Activated T-helper 1 cell treated with Interleukin-2 at 50 U/mL for 16 hours (primary cell): ENCODE measurements at regions not wholly inside any gene's neighbourhood (a gene's known extent, or its start where the extent isn't known, plus 50 kb on each side); places are given as distances from the start of the nearest gene placed in this dataset.

Source experiments
- DNase-seq: peaks from one replicate; pipeline ENCODE4 v3.0.0-alpha.2; 2020; ENCODE audit warnings: low read depth

- no peak for DNase-seq
These were observed 382.7 kb downstream of the ENC1 start for GRCh38 chr5:74257645-74258313.

- DNase-seq = no peak
These were observed 383.4 kb downstream of the ENC1 start for GRCh38 chr5:74257060-74257527.

DNA sequence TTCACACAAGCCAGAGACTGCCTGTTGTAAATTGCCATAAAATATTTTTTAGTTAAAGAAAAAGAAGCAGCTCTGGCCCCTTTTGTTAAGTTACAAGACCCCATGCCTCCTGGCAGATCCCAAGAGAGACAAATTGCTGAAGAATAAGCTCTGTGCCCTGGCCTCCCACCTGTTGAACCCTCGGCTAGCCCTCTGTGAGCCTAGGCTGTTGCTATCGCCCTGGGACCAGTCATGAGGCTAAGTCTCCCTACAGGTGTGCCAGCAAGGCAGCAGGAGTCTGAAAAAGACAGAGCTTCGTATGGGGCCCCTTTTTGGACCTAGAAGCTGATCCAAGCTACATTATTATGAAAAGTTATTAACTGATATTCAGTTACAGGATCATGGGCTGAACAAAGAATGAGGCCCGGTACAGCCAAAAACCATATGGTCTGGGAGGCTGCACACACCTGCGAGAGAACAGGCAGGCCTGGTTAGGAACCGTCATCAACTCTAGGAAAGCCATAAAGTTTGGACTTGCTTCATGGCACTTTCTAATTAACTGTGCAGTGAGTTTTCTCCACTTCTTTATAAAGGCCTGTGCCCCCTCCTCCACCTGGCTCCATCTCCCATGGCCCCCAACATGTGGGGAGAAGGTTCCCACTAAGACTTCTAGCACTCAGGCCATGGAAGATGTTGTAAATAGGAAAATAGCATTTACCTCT, 384.7 kb downstream of the ENC1 start:
- DNase-seq = no peak

- no peak for DNase-seq
These were observed 386.3 kb downstream of the ENC1 start for GRCh38 chr5:74254257-74254656.

DNA sequence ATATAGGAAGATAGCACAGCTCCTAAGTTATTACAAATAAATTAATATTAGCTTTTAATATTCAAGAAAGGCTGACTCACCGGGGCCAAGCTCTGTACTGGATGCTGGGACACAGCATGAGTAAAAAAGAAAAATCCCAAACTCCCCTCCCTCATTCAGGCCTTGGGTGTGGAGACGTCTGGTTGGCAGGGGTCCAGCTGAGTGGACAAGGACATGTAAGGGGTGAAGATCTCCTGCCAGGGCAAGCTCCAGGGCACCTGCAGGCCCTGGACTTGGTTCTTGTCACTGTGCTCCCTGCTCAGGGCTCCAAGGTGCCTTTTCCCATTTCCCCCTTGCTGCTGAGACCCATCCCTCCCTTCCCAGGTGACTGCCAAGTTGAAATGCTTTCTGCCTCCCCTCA, 388.5 kb downstream of the ENC1 start:
- DNase-seq = no peak

DNA sequence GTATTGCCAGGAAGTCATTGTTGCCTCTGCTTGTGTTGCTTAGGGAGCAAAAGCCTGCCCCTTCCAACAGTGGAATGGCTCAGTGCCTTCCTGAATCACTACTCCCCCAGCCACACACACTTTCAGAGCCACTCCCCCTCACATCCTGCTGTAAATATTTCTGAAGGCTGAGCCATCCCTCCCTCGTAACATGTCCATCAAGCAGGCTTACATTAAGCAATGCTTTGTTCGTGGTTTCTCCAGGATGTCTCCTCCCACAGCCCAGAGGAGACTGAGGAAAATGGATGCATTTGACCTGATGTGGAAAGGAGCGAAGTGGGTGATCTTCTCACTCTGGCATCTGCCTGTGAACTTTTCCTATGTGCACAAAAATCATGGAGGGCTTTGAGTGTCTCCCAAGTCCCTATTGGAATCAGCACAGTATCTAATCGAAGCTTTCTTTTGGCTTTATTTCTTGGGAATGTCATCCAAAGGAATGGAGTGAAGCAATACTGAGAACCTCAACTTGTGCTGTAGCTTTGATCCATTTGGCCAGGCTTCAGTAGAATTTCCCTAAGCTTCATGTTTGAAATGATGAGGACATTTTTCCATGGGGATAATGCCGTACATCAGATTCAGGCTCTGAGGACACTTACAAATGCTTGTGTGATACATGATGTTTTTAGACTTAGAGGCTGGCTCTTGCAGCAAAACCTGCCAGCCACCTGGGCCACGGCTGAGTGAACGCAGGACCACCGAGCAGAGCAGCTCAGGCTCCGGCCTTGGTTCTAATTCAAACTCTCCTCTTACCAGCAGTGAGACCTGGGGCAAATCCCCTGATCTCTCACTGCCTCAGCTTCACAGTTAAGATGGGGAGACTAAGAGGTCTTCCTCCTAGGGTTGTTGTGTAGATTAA, 389.1 kb downstream of the ENC1 start:
- DNase-seq = no peak

- no peak for DNase-seq
These were observed 390.0 kb downstream of the ENC1 start for GRCh38 chr5:74250304-74251102.

DNA sequence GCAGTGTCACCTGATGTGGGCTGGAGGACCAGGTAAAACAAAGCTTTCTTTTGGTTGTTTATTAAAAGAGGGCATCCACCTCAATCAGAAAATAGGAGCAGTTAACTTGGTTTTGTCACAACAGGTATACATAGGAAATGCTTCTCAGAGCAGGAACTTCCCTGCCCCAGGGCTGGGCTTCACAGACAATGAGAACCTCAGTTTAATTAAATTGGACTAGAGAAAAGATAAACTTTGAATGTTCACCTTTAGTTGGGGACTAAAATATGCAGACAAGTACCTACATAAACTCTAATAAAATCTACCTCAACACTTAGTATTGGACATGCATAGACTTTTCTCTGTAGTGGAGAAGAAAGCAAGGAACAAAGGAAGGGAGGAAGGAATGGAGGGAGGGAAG, 392.0 kb downstream of the ENC1 start:
- DNase-seq = no peak

GRCh38 chr5:74244406-74244805, 396.1 kb downstream of the ENC1 start:
- DNase-seq = no peak

DNA sequence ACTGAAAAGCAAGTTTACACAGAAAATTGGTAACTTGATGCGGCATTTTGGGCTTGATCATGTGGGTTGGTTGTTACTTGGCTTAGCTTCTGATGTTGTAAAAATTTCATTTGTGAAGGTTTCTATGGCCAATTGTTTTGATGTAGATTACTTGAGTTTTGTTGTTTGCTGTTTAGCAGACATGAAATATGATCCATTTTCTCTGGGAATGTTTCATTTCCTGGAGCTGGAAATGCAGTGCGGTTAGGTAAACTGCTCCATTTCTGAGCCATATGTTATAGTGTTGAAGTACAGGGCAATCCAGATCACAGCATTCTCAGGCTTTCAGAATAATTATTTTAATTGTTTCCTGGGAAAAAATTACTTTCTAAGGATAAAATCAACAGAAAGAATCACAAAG, 396.9 kb downstream of the ENC1 start:
- no peak for DNase-seq

- DNase-seq = no peak
These were observed 398.0 kb downstream of the ENC1 start for GRCh38 chr5:74242516-74242915.

- no peak for DNase-seq
These were observed 398.8 kb downstream of the ENC1 start for GRCh38 chr5:74241751-74242140.

DNA sequence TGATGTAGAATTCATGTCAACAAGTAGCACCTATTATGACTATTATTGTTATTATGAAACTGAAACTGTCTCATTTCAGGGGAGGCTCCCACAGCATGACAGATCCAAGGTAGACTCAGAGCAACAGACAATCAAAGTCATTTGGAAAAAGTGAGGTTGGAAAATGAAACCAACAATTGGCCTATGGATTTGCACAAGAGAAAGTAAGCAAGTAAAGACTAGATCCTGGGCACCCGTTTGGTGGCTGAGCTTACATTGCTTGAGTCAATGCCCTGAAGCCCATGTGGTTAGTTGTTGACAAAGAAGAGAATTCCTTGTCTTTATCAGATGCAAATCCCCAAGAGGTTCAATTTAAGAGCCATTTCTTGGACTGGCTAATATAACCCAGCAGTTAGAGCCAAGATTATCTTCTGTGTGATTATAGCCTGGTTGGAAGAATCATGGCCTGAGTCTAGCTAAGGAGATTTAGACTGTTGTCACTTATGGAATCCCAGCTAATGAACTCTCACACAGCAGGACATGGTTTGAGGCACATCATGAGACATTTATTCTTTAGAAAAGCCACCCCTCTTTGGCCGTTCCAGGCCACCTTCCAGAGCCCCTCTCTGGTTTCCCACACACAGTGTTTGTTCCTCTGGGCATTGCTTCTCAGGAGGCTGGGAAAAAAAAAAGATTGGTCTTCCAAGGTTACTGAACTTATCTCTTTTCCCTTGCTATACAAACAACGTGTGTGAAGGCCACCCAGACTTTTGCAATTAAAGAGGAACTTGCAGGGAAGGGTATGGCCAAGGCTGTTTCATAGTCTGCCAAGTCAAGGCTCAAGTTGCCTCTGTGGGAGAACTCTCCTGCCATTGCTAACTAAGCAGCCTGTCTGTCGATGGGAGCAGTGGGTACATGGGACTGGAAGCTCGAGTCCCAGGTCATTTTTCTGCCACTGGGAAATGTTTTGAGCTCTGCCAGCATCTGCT, 399.5 kb downstream of the ENC1 start:
- no peak for DNase-seq

DNA sequence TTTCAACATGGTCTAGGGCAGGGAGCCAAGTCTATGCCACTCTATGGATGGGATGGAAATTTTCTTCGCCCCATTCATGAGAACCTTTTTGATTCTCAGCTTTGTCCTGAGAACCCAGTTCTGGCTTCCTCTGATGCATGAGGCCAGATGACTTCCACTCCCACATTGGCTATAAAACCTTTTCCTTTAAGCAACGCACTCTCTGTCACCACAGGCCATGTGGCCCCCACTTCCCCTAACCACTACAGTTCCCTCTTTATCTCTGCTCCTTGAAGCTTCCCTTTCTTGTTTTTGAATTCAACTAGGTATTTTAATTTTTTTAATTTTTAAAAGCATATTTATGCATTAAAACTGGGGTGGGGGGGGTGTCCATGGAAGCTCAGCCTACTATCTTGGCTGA, 401.3 kb downstream of the ENC1 start:
- DNase-seq = no peak

- no peak for DNase-seq
These were observed 402.9 kb downstream of the ENC1 start for GRCh38 chr5:74237571-74238145.

DNA sequence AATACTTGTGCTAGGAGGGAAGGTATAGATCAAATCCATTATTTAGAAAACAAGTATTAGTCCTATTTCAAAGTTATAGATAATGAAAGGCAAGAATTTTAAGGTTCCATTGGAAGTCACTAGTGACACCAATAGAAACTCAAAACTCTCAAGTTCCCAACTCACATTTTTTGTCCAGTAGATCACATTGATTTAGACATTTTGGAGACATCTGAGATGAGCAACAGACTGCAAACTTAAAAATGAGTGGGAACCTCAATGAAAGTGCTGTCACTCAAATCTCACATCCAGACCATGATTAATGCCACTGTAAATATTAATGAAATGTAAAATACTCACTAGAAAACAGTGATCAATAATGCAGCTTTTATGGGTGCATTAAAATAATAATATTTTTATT, 405.0 kb downstream of the ENC1 start:
- DNase-seq = no peak

- DNase-seq = no peak
These were observed 407.0 kb downstream of the ENC1 start for GRCh38 chr5:74233571-74233970.

DNA sequence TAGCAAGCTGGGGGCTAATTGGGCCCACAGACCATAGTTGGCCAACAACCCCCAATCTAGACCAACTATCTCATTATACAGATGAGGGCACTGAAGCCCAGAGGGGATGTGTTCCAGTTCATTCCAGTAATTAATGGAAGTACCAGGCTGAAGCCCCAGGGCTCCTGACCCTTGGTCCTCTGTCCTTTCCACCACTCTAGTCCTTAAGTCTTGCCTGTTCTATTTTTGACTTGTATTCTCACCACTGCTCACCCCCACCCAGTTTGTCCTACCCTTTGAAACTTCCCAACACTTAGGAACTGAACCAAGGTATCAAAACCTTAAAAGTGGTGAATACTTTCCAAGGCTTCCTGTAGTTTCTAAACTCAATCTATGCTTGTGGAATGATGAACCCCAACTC, 407.4 kb downstream of the ENC1 start:
- DNase-seq = no peak

DNA sequence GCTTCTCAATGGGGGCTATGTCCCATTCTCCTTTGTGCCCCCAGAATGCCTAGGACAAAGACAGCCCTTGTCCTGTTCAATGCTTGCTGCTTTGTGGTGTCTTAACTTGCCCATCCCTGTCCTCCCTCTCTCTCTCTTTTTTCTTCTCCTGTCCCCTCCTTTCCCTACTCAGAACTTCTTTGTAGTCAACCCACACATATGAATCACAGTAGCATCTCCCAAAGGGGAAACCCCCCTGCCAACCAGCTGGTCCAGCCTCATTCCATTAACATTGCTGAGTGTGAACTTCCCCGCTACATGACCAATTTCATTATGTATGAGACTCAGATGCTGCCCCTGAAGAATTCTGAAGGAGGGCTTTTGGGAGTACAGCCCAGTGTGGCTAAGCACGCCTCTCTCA, 408.3 kb downstream of the ENC1 start:
- no peak for DNase-seq

DNA sequence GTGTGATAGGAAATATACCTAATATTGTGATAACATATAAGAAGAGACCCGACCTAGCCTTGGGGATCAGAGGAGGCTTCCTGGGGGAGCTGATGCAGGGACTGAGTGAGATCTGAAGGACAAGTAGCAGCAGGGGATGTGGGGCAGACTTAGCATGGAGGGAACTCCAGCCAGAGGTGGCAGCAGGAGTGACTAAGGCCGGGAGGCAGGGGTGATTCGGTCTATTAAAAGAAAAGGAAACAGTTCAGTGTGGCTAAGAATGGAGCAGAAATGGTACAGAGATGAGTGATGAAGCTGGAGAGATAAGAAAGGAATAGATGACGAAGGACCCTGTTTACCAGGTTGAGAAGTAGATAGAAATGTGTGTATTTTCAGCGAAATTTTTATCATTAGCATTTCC, 408.8 kb downstream of the ENC1 start:
- DNase-seq = no peak
